K562 (cell line): ENCODE measurements at regions not wholly inside any gene's neighbourhood (a gene's known extent, or its start where the extent isn't known, plus 50 kb on each side); places are given as distances from the start of the nearest gene placed in this dataset.
"Not testable (repeated sequence)": the region's sequence is repeated elsewhere in the genome, so short reads cannot be mapped to it uniquely, and the experiment has no call there.

Source experiments
- ATAC-seq: fragments of 200-7000 bp; cut with Tn5 transposase; 3 replicates; pipeline ENCODE4 v1.9.1; 2020; ENCODE audit warnings: moderate library complexity
- BruUV-seq: library from RNA; stranded (reverse); fragments of 400-500 nt; replicated peaks from 2 replicates; lab custom pipeline; 2021; lab: Mats Ljungman, UMichigan
- CTCF ChIA-PET: fragments of 300-600 bp; formaldehyde crosslinking; extraction: SDS; loops from one replicate; lab custom pipeline; 2021; ENCODE audit warnings: low intra/inter-chr PET ratio; lab: Yijun Ruan, JAX
- POLR2A ChIA-PET: fragments of 300-600, 350-650 bp; sonication (Branson Sonifier 250); formaldehyde crosslinking; extraction: SDS; loops from one replicate; lab custom pipeline; 2021; ENCODE audit warnings: antibody characterized with exemption, inconsistent platforms; lab: Yijun Ruan, JAX
- DNase-seq, 4 experiments: peaks; one replicate each; pipeline versions ENCODE4 v3.0.0 to v3.0.0-alpha.2; 2011 to 2018; ENCODE audit warnings: low spot score in 3 of 4, mixed read lengths in 3 of 4; ENCODE audit errors: extremely low read depth in 1 of 4
- FAIRE-seq: peaks from 2 replicates; lab custom pipeline; 2011; peaks lifted over from hg19 to GRCh38; lab: Jason Lieb, UNC
- H2AFZ ChIP-seq: 2 replicates; pipeline ENCODE4 v1.6.0; 2011; ENCODE audit warnings: low read depth, low read length, control low read depth, inconsistent platforms
- H3K27ac ChIP-seq: fragments of 200-600 bp; 3 replicates; pipeline ENCODE4 v1.8.0; 2011; ENCODE audit warnings: low read depth, mild to moderate bottlenecking, control low read depth, inconsistent platforms, low read length, moderate library complexity, mixed read lengths; ENCODE audit errors: extremely low read depth
- H3K27me3 ChIP-seq, 2 experiments: fragments of 300-600 bp in 1 of 2; 2 replicates in 1 of 2; 3 replicates in 1 of 2; pipeline versions ENCODE4 v1.6.0 to v1.8.0; 2011; ENCODE audit warnings: inconsistent platforms in 2 of 2, low read length in 2 of 2, mild to moderate bottlenecking in 1 of 2, mixed read lengths in 1 of 2, moderate library complexity in 1 of 2; ENCODE audit not compliant: control insufficient read depth in 2 of 2, insufficient read depth in 2 of 2
- H3K36me3 ChIP-seq: fragments of 300-600 bp; 3 replicates; pipeline ENCODE4 v1.8.0; 2011; ENCODE audit warnings: mild to moderate bottlenecking, low read length, inconsistent platforms; ENCODE audit not compliant: control insufficient read depth, insufficient read depth
- H3K4me1 ChIP-seq, 2 experiments: fragments of 200-600 bp in 1 of 2; replicated peaks in 1 of 2; 2 replicates in 1 of 2; 3 replicates in 1 of 2; pipeline versions ENCODE4 v1.5.1 to v1.8.0; 2011; ENCODE audit warnings: inconsistent platforms in 2 of 2, low read length in 2 of 2, mild to moderate bottlenecking in 1 of 2, mixed read lengths in 1 of 2, moderate library complexity in 1 of 2; ENCODE audit not compliant: control insufficient read depth in 2 of 2, insufficient read depth in 2 of 2
- H3K4me2 ChIP-seq: 2 replicates; pipeline ENCODE4 v1.6.1; 2011; ENCODE audit warnings: low read length, control low read depth, inconsistent platforms, mixed read lengths; ENCODE audit not compliant: insufficient read depth
- H3K4me3 ChIP-seq: fragments of 200-600 bp; sonication (generic), shearing (Covaris generic); 2 replicates; pipeline ENCODE4 v1.5.1; 2016; ENCODE audit warnings: control low read depth, inconsistent platforms
- H3K79me2 ChIP-seq: fragments of 200-600 bp; 3 replicates; pipeline ENCODE4 v1.8.0; 2011; ENCODE audit warnings: low read length, inconsistent platforms; ENCODE audit not compliant: control insufficient read depth, insufficient read depth
- H3K9ac ChIP-seq, 2 experiments: 2 replicates each; pipeline versions ENCODE4 v1.6.0 to v1.6.1; 2011; ENCODE audit warnings: low read depth in 2 of 2, low read length in 2 of 2, control low read depth in 1 of 2, inconsistent platforms in 1 of 2, mild to moderate bottlenecking in 1 of 2, mixed read lengths in 1 of 2; ENCODE audit not compliant: insufficient read depth in 1 of 2
- H3K9me1 ChIP-seq: one replicate; pipeline ENCODE4 v1.6.0; 2011; ENCODE audit warnings: inconsistent platforms, mild to moderate bottlenecking, low read length, moderate library complexity; ENCODE audit not compliant: control insufficient read depth, insufficient read depth
- H3K9me3 ChIP-seq: replicated peaks from 2 replicates; pipeline ENCODE4 v1.5.1; 2011; ENCODE audit warnings: low read depth, low read length, inconsistent platforms; ENCODE audit not compliant: control insufficient read depth, insufficient read depth
- H4K20me1 ChIP-seq: replicated peaks from 2 replicates; pipeline ENCODE4 v1.6.1; 2011; ENCODE audit warnings: low read length, inconsistent platforms, mixed read lengths; ENCODE audit not compliant: control insufficient read depth, insufficient read depth
- ARID1B ChIP-seq: fragments of 450-650 bp; IDR thresholded peaks from 2 replicates; pipeline ENCODE4 v1.6.1; 2016; ENCODE audit warnings: antibody characterized with exemption, mild to moderate bottlenecking, inconsistent platforms
- BCOR ChIP-seq: fragments of 450-650 bp; IDR thresholded peaks from 2 replicates; pipeline ENCODE4 v1.6.1; 2016
- BHLHE40 ChIP-seq: IDR thresholded peaks from 2 replicates; pipeline ENCODE4 v1.6.1; 2011; ENCODE audit warnings: low read length, improper control_type of control experiment
- CBFA2T3 ChIP-seq: fragments of 450-650 bp; IDR thresholded peaks from 2 replicates; pipeline ENCODE4 v1.6.1; 2017
- CHD2 ChIP-seq: IDR thresholded peaks from 2 replicates; pipeline ENCODE4 v1.6.1; 2011; ENCODE audit warnings: low read depth, low read length
- CXXC5 ChIP-seq: fragments of 250-450 bp; sonication (Bioruptor Pico); IDR thresholded peaks from 2 replicates; pipeline ENCODE4 v1.8.0; 2022; ENCODE audit warnings: inconsistent platforms, mild to moderate bottlenecking, moderate library complexity
- GATA2 ChIP-seq: sonication (generic); formaldehyde crosslinking; IDR thresholded peaks from 2 replicates; pipeline ENCODE4 v1.4.0; 2020; ENCODE audit warnings: mild to moderate bottlenecking, missing genetic modification reagents
- KDM1A ChIP-seq, 2 experiments: fragments of 450-650 bp; IDR thresholded peaks; 2 replicates each; pipeline ENCODE4 v1.6.1; 2016; ENCODE audit warnings: mild to moderate bottlenecking in 2 of 2
- MCM3 ChIP-seq: fragments of 450-650 bp; IDR thresholded peaks from 2 replicates; pipeline ENCODE4 v1.6.1; 2016
- MEIS2 ChIP-seq: fragments of 450-650 bp; IDR thresholded peaks from 2 replicates; pipeline ENCODE4 v1.6.1; 2014; ENCODE audit warnings: mild to moderate bottlenecking; ENCODE audit not compliant: partially characterized antibody
- NCOR1 ChIP-seq: fragments of 450-650 bp; IDR thresholded peaks from 2 replicates; pipeline ENCODE4 v1.6.1; 2016; ENCODE audit warnings: mild to moderate bottlenecking, moderate library complexity
- RBM25 ChIP-seq: fragments of 200-400 bp; formaldehyde crosslinking; IDR thresholded peaks from 2 replicates; pipeline ENCODE4 v1.6.1; 2018; ENCODE audit warnings: low read length, low read depth, moderate library complexity; ENCODE audit not compliant: severe bottlenecking
- TAL1 ChIP-seq: fragments of 450-650 bp; IDR thresholded peaks from 2 replicates; pipeline ENCODE4 v1.6.1; 2016; ENCODE audit warnings: mild to moderate bottlenecking
- TEAD4 ChIP-seq, 2 experiments: sonication (generic) in 1 of 2; formaldehyde crosslinking in 1 of 2; IDR thresholded peaks; 2 replicates each; pipeline versions ENCODE4 v1.6.1 to v1.8.0; 2012 to 2022; ENCODE audit warnings: borderline replicate concordance in 1 of 2, inconsistent platforms in 1 of 2, low read length in 1 of 2, mild to moderate bottlenecking in 1 of 2, missing genetic modification reagents in 1 of 2
- ZNF143 ChIP-seq: sonication (generic); formaldehyde crosslinking; IDR thresholded peaks from 2 replicates; pipeline ENCODE4 v1.9.0; 2022; ENCODE audit warnings: mild to moderate bottlenecking, missing genetic modification reagents
- ZNF146 ChIP-seq: IDR thresholded peaks from one replicate; pipeline ENCODE4 v1.6.1; 2018; ENCODE audit warnings: missing compliant biosample characterization; ENCODE audit not compliant: unreplicated experiment
- ZNF589 ChIP-seq: fragments of 200-800 bp; sonication (Bioruptor generic); IDR thresholded peaks from 2 replicates; pipeline ENCODE4 v1.6.1; 2016; ENCODE audit warnings: low read depth, missing genetic modification characterization, missing compliant biosample characterization
- WGBS: fragments of 100-300 bp; shearing (Covaris generic); methylation state at CpG from one replicate; pipeline ENCODE4 v1.1.6; 2016; ENCODE audit warnings: low coverage, mixed read lengths; ENCODE audit not compliant: insufficient coverage; ENCODE audit errors: missing lambda C conversion rate; 5-methylcytosine and 5-hydroxymethylcytosine counted together
- in situ Hi-C: fragments of 300-500 bp; cut with MboI; formaldehyde crosslinking; loops from 4 replicates; pipeline ENCODE4 v1.15.0; 2018; ENCODE audit warnings: inconsistent platforms, mixed read lengths
- intact Hi-C: fragments of 100-400 bp; cut with micrococcal nuclease; formaldehyde crosslinking; loops from 2 replicates; pipeline ENCODE4 v1.14.2; 2022
- TF ChIP-seq, protein P1 (sequence below): fragments of 450-650 bp; IDR thresholded peaks from 2 replicates; pipeline ENCODE4 v1.6.1; 2016; ENCODE audit warnings: mild to moderate bottlenecking

DNA sequence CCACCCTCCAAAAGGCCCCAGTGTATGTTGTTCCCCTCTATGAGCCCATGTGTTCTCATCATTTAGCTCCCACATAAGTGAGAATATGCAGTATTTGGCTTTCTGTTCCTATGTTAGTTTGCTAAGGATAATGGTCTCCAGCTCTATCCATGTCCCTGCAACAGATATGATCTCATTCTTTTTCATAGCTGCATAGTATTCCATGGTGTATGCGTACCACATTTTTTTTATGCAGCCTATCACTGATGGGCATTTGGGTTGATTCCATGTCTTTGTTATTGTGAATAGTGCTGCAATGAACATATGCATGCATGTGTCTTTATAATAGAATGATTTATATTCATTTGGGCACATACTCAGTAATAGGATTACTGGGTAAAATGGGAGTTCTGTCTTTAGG lies 73.9 kb upstream of the ZNF81 start:
- H3K9me3 ChIP-seq, H3K79me2 ChIP-seq, in situ Hi-C loops, ATAC-seq, BruUV-seq, FAIRE-seq, H2AFZ ChIP-seq, H3K9me1 ChIP-seq, H3K9ac ChIP-seq, H3K36me3 ChIP-seq, H3K27ac ChIP-seq, H3K4me3 ChIP-seq, CTCF ChIA-PET, H3K27me3 ChIP-seq, POLR2A ChIA-PET, H3K4me1 ChIP-seq, intact Hi-C loops, H3K4me2 ChIP-seq, H4K20me1 ChIP-seq, DNase-seq: not testable (repeated sequence)
- TF ChIP-seq KDM1A (IDR thresholded peaks at IDR 0.05), result peak in 1 of 2 experiments; percentile 45; a peak in 2 of 4 replicates
- peak; percentile 76 for TF ChIP-seq BCOR
- peak; percentile 50 for TF ChIP-seq RBM25
- peak; percentile 95 for TF ChIP-seq ZNF146 (CRISPR knock-in tag)
- 0 out of 2 replicates have a peak, but pooled peaks have one; percentile 20 for TF ChIP-seq GATA2
- 90% methylated on average over 1 of the region's 1 CpG for WGBS

DNA sequence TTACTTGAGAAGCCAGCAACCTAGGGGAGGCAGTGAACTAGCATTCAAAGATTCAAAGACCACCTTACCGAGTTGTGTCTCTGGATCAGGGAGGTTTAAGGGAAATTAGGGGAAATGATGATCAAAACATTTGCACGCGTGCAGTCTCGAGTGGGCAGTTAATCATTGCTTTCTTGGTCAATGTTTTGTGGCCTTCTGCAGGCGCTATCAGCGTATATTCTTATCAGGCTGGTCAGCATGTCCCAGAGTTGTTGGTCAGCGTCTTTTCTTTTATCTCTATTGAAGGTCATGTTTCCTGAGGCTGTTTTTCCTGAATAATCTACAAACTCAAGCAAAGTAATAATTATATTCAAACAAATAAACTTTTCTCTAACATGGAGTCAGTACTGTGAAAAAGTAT lies 84.0 kb upstream of the ZNF81 start:
- ChIA-PET POLR2A (no interaction called here), CTCF (no interaction called here)
- Histone ChIP-seq H2AFZ (no peak overlapping the region), H3K79me2 (no peaks in the 10 kb centered on the region), H3K4me1 (peaks cover 0 to 10% of the 10 kb centered on the region in 2 experiments; a peak in 2 of 5 replicates), H3K9me3 (no peaks in the 10 kb centered on the region), H3K36me3 (no peaks in the 10 kb centered on the region), H4K20me1 (no peaks in the 10 kb centered on the region), H3K4me3 (no peak overlapping the region), H3K9ac (no peak overlapping the region), H3K4me2 (no peak overlapping the region), H3K27me3 (no peaks in the 10 kb centered on the region), H3K27ac (no peak overlapping the region), H3K9me1 (no peaks in the 10 kb centered on the region)
- no TSS peak for BruUV-seq
- in situ Hi-C loops (no loop called here), intact Hi-C loops (no loop called here)
- 0 out of 3 replicates have a peak, but pooled peaks have one; percentile 37 for ATAC-seq
- 1% methylated on average over 7 of the region's 7 CpGs for WGBS
- peak; percentile 58 for FAIRE-seq
- DNase-seq, result peak in 1 of 4 experiments; percentile 15
- TF ChIP-seq, protein P1, sequence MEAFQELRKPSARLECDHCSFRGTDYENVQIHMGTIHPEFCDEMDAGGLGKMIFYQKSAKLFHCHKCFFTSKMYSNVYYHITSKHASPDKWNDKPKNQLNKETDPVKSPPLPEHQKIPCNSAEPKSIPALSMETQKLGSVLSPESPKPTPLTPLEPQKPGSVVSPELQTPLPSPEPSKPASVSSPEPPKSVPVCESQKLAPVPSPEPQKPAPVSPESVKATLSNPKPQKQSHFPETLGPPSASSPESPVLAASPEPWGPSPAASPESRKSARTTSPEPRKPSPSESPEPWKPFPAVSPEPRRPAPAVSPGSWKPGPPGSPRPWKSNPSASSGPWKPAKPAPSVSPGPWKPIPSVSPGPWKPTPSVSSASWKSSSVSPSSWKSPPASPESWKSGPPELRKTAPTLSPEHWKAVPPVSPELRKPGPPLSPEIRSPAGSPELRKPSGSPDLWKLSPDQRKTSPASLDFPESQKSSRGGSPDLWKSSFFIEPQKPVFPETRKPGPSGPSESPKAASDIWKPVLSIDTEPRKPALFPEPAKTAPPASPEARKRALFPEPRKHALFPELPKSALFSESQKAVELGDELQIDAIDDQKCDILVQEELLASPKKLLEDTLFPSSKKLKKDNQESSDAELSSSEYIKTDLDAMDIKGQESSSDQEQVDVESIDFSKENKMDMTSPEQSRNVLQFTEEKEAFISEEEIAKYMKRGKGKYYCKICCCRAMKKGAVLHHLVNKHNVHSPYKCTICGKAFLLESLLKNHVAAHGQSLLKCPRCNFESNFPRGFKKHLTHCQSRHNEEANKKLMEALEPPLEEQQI, result no peak
- TF ChIP-seq MCM3 (no peak), TEAD4 (IDR thresholded peaks at IDR 0.05; ENCODE audit: low read length) (peak; percentile 65; the same call in 1 of the 2 replicates), TEAD4 (CRISPR knock-in tag; IDR thresholded peaks at IDR 0.05; ENCODE audit: borderline replicate concordance) (no peak), MEIS2 (peak; percentile 25), CHD2 (no peak), TAL1 (peak; percentile 55), ZNF589 (CRISPR knock-in tag) (no peak), CBFA2T3 (peak; percentile 70), ZNF143 (CRISPR knock-in tag) (no peak), ARID1B (peak; percentile 59), CXXC5 (CRISPR knock-in tag) (peak; percentile 44; the same call in 1 of the 2 replicates), NCOR1 (peak; percentile 36; the same call in 1 of the 2 replicates), BHLHE40 (peak; percentile 66; the same call in 1 of the 2 replicates)
